ENCODE measurements at regions not wholly inside any gene's neighbourhood (a gene's known extent, or its start where the extent isn't known, plus 50 kb on each side); places are given as distances from the start of the nearest gene placed in this dataset.

GRCh38 chr6:92363111-92363510 lies 1056.2 kb downstream of the EPHA7 start:
- Histone ChIP-seq H3K27me3 (ENCODE audit: control insufficient read depth in 3 of 3, insufficient read depth in 3 of 3, low read length in 3 of 3) (no peaks in the 10 kb centered on the region), H3K27ac (ENCODE audit: low read depth in 1 of 3, low read length in 2 of 3) (no peak overlapping the region), H3K9me3 (ENCODE audit: control insufficient read depth in 2 of 2, insufficient read depth in 1 of 2, low read depth in 1 of 2, low read length in 1 of 2) (no peaks in the 10 kb centered on the region), H3K4me3 (ENCODE audit: low read depth in 1 of 3, low read length in 3 of 3) (no peak overlapping the region), H3K4me1 (ENCODE audit: control insufficient read depth in 3 of 3, insufficient read depth in 2 of 3, low read depth in 1 of 3, low read length in 2 of 3) (no peaks in the 10 kb centered on the region), H3K36me3 (ENCODE audit: control insufficient read depth in 3 of 3, insufficient read depth in 2 of 3, low read depth in 1 of 3, low read length in 3 of 3) (no peaks in the 10 kb centered on the region)
- DNase-seq (no peak), FAIRE-seq (no peak)
- WGBS, 3 donors: 48 to 53% (median 50%) methylated on average over 3 of the region's 3 CpGs

- Histone ChIP-seq H3K9me3 (ENCODE audit: control insufficient read depth in 2 of 2, insufficient read depth in 1 of 2, low read depth in 1 of 2, low read length in 1 of 2) (no peaks in the 10 kb centered on the region), H3K27ac (ENCODE audit: low read depth in 1 of 3, low read length in 2 of 3) (no peak overlapping the region), H3K36me3 (ENCODE audit: control insufficient read depth in 3 of 3, insufficient read depth in 2 of 3, low read depth in 1 of 3, low read length in 3 of 3) (no peaks in the 10 kb centered on the region), H3K4me1 (ENCODE audit: control insufficient read depth in 3 of 3, insufficient read depth in 2 of 3, low read depth in 1 of 3, low read length in 2 of 3) (no peaks in the 10 kb centered on the region), H3K4me3 (ENCODE audit: low read depth in 1 of 3, low read length in 3 of 3) (no peak overlapping the region), H3K27me3 (ENCODE audit: control insufficient read depth in 3 of 3, insufficient read depth in 3 of 3, low read length in 3 of 3) (no peaks in the 10 kb centered on the region)
- FAIRE-seq (no peak), DNase-seq (no peak)
- 63 to 75% (median 70%) methylated on average over 5 of the region's 5 CpGs for WGBS, 3 donors
Measured at GRCh38 chr6:92362404-92362803, 1057.0 kb downstream of the EPHA7 start.

- DNase-seq (no peak), FAIRE-seq (no peak)
- no peaks in the 10 kb centered on the region for H3K4me1 ChIP-seq (ENCODE audit: control insufficient read depth in 3 of 3, insufficient read depth in 2 of 3, low read depth in 1 of 3, low read length in 2 of 3)
- H3K4me3 ChIP-seq (ENCODE audit: low read depth in 1 of 3, low read length in 3 of 3): no peak overlapping the region
- no peak overlapping the region for H3K27ac ChIP-seq (ENCODE audit: low read depth in 1 of 3, low read length in 2 of 3)
- no peaks in the 10 kb centered on the region for H3K27me3 ChIP-seq (ENCODE audit: control insufficient read depth in 3 of 3, insufficient read depth in 3 of 3, low read length in 3 of 3)
- WGBS, 3 donors: 84 to 91% (median 87%) methylated on average over 9 of the region's 9 CpGs
- H3K9me3 ChIP-seq (ENCODE audit: control insufficient read depth in 2 of 2, insufficient read depth in 1 of 2, low read depth in 1 of 2, low read length in 1 of 2): no peaks in the 10 kb centered on the region
- H3K36me3 ChIP-seq (ENCODE audit: control insufficient read depth in 3 of 3, insufficient read depth in 2 of 3, low read depth in 1 of 3, low read length in 3 of 3): no peaks in the 10 kb centered on the region
Measured at GRCh38 chr6:92361990-92362389, 1057.4 kb downstream of the EPHA7 start.

GRCh38 chr6:92354270-92354829 lies 1065.0 kb downstream of the EPHA7 start:
- DNase-seq (no peak), FAIRE-seq (no peak)
- Histone ChIP-seq H3K27ac (ENCODE audit: low read depth in 1 of 3, low read length in 2 of 3) (no peak overlapping the region), H3K27me3 (ENCODE audit: control insufficient read depth in 3 of 3, insufficient read depth in 3 of 3, low read length in 3 of 3) (no peaks in the 10 kb centered on the region), H3K9me3 (ENCODE audit: control insufficient read depth in 2 of 2, insufficient read depth in 1 of 2, low read depth in 1 of 2, low read length in 1 of 2) (no peaks in the 10 kb centered on the region), H3K4me3 (ENCODE audit: low read depth in 1 of 3, low read length in 3 of 3) (no peak overlapping the region), H3K4me1 (ENCODE audit: control insufficient read depth in 3 of 3, insufficient read depth in 2 of 3, low read depth in 1 of 3, low read length in 2 of 3) (no peaks in the 10 kb centered on the region), H3K36me3 (ENCODE audit: control insufficient read depth in 3 of 3, insufficient read depth in 2 of 3, low read depth in 1 of 3, low read length in 3 of 3) (no peaks in the 10 kb centered on the region)
- WGBS, 3 donors: 76 to 91% (median 86%) methylated on average over 2 of the region's 2 CpGs

- no peaks in the 10 kb centered on the region for H3K4me1 ChIP-seq (ENCODE audit: control insufficient read depth in 3 of 3, insufficient read depth in 2 of 3, low read depth in 1 of 3, low read length in 2 of 3)
- no peak overlapping the region for H3K27ac ChIP-seq (ENCODE audit: low read depth in 1 of 3, low read length in 2 of 3)
- H3K27me3 ChIP-seq (ENCODE audit: control insufficient read depth in 3 of 3, insufficient read depth in 3 of 3, low read length in 3 of 3): no peaks in the 10 kb centered on the region
- H3K4me3 ChIP-seq (ENCODE audit: low read depth in 1 of 3, low read length in 3 of 3): no peak overlapping the region
- WGBS, 3 donors: 84 to 87% (median 86%) methylated on average over 2 of the region's 2 CpGs
- no peaks in the 10 kb centered on the region for H3K36me3 ChIP-seq (ENCODE audit: control insufficient read depth in 3 of 3, insufficient read depth in 2 of 3, low read depth in 1 of 3, low read length in 3 of 3)
- DNase-seq (no peak), FAIRE-seq (no peak)
- no peaks in the 10 kb centered on the region for H3K9me3 ChIP-seq (ENCODE audit: control insufficient read depth in 2 of 2, insufficient read depth in 1 of 2, low read depth in 1 of 2, low read length in 1 of 2)
Measured at GRCh38 chr6:92352130-92352529, 1067.2 kb downstream of the EPHA7 start.

GRCh38 chr6:92341201-92341600 lies 1078.2 kb downstream of the EPHA7 start:
- WGBS, 3 donors: 76 to 86% (median 85%) methylated on average over 3 of the region's 3 CpGs
- Histone ChIP-seq H3K4me1 (ENCODE audit: control insufficient read depth in 3 of 3, insufficient read depth in 2 of 3, low read depth in 1 of 3, low read length in 2 of 3) (no peaks in the 10 kb centered on the region), H3K27me3 (ENCODE audit: control insufficient read depth in 3 of 3, insufficient read depth in 3 of 3, low read length in 3 of 3) (no peaks in the 10 kb centered on the region), H3K4me3 (ENCODE audit: low read depth in 1 of 3, low read length in 3 of 3) (no peak overlapping the region), H3K36me3 (ENCODE audit: control insufficient read depth in 3 of 3, insufficient read depth in 2 of 3, low read depth in 1 of 3, low read length in 3 of 3) (no peaks in the 10 kb centered on the region), H3K9me3 (ENCODE audit: control insufficient read depth in 2 of 2, insufficient read depth in 1 of 2, low read depth in 1 of 2, low read length in 1 of 2) (no peaks in the 10 kb centered on the region), H3K27ac (ENCODE audit: low read depth in 1 of 3, low read length in 2 of 3) (no peak overlapping the region)
- FAIRE-seq (no peak), DNase-seq (no peak)

GRCh38 chr6:92339936-92340640 lies 1079.3 kb downstream of the EPHA7 start:
- FAIRE-seq (no peak), DNase-seq (no peak)
- Histone ChIP-seq H3K27ac (ENCODE audit: low read depth in 1 of 3, low read length in 2 of 3) (no peak overlapping the region), H3K27me3 (ENCODE audit: control insufficient read depth in 3 of 3, insufficient read depth in 3 of 3, low read length in 3 of 3) (no peaks in the 10 kb centered on the region), H3K9me3 (ENCODE audit: control insufficient read depth in 2 of 2, insufficient read depth in 1 of 2, low read depth in 1 of 2, low read length in 1 of 2) (no peaks in the 10 kb centered on the region), H3K4me1 (ENCODE audit: control insufficient read depth in 3 of 3, insufficient read depth in 2 of 3, low read depth in 1 of 3, low read length in 2 of 3) (no peaks in the 10 kb centered on the region), H3K4me3 (ENCODE audit: low read depth in 1 of 3, low read length in 3 of 3) (no peak overlapping the region), H3K36me3 (ENCODE audit: control insufficient read depth in 3 of 3, insufficient read depth in 2 of 3, low read depth in 1 of 3, low read length in 3 of 3) (no peaks in the 10 kb centered on the region)
- WGBS, 3 donors: 51 to 68% (median 55%) methylated on average over 4 of the region's 4 CpGs

- no peaks in the 10 kb centered on the region for H3K27me3 ChIP-seq (ENCODE audit: control insufficient read depth in 3 of 3, insufficient read depth in 3 of 3, low read length in 3 of 3)
- H3K4me1 ChIP-seq (ENCODE audit: control insufficient read depth in 3 of 3, insufficient read depth in 2 of 3, low read depth in 1 of 3, low read length in 2 of 3): no peaks in the 10 kb centered on the region
- H3K27ac ChIP-seq (ENCODE audit: low read depth in 1 of 3, low read length in 2 of 3): no peak overlapping the region
- WGBS, 3 donors: 33 to 47% (median 39%) methylated on average over 2 of the region's 2 CpGs
- DNase-seq (no peak), FAIRE-seq (no peak)
- no peaks in the 10 kb centered on the region for H3K9me3 ChIP-seq (ENCODE audit: control insufficient read depth in 2 of 2, insufficient read depth in 1 of 2, low read depth in 1 of 2, low read length in 1 of 2)
- H3K36me3 ChIP-seq (ENCODE audit: control insufficient read depth in 3 of 3, insufficient read depth in 2 of 3, low read depth in 1 of 3, low read length in 3 of 3): no peaks in the 10 kb centered on the region
- H3K4me3 ChIP-seq (ENCODE audit: low read depth in 1 of 3, low read length in 3 of 3): no peak overlapping the region
Measured at GRCh38 chr6:92337571-92337970, 1081.8 kb downstream of the EPHA7 start.
